HG03469 (cell line): ENCODE measurements at regions not wholly inside any gene's neighbourhood (a gene's known extent, or its start where the extent isn't known, plus 50 kb on each side); places are given as distances from the start of the nearest gene placed in this dataset.
"Not testable (repeated sequence)": the region's sequence is repeated elsewhere in the genome, so short reads cannot be mapped to it uniquely, and the experiment has no call there.

ENCODE experiments used
- ATAC-seq: cut with Tn5 transposase; IDR thresholded peaks from one replicate; pipeline ENCODE4 v1.9.1; 2021; ENCODE audit warnings: mild to moderate bottlenecking, moderate library complexity, moderate number of reproducible peaks; ENCODE audit not compliant: unreplicated experiment

DNA sequence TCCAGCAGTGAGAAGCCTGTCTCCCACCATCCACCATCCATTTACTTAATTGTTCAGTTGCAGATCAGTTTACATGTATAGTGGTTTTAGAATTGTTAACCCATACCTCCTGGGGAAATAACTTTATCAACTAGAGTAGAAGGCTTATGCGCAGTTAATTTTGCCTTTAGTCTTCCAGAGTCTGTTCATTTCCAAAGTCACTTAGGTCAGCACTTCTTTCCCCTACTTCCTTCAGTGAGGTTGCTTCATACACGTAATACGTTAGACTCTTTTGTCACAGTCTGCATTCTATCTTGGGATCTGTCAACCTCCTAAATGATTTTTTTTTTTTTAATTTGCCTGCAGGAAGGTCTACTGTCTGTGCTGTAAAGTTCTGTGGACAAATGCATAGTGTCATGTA is 495.6 kb upstream of the ISX start:
- no peak for ATAC-seq

DNA sequence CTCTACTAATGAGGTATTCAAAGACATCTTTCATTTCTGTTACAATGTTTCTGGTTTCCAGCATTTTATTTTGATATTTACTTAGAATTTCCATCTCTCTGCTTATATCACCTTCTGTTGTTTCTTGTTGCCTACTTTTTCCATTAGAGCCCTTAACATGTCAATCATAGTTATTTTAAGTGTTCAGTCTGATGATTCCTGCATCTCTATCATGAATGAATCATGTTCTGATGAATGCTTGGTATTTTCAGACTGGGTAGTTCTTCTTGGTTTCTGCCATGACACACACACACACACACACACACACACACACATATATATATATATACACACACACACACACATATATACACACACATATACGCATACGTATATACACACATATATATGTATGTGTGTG is 486.4 kb upstream of the ISX start:
- ATAC-seq: no peak

DNA sequence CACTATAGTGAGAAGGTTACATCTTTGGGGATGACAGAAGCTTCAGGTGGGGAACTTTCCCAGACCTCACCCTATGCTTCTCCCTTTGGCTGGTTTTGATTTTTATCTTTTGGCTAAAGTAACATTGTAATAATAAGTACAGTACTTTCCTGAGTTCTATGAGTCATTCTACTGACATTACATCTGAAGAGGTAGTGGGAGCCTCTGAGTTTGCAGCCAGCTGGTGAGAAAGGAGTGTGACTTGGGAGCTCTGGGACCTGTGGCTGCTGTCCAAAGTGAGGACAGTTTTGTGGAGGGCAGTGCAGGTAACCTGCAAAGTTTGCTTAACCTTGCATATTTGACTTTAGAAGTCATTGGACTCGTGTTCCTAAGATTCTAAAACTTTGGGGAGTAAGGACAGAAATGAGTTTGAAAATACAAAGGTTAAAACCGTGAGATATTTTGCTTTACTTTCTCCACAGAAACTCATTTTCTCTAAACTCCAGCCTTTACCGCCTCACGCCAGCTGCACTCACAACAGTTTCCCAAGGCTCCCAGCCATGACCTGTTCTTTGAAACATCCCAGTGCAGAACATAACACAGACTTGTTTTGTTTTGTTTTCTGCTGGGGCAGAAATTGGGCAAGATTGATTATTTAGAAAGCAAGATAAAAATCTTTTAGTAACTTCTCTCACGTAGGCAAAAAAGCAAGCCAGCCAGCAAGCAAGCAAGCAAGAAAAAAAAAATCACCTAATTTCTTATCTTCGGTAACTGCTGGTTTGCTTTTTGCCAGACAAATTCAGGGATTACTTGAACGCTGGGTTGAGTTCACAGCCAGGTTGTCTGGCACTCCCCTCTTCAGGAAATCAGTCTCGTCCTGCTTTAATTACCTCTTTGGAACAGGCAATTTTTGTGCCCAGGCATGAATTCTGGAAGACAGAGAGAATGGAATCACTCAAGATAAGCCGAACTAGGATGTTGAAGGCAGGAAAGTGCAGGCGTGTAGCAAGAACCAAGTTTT is 478.3 kb upstream of the ISX start:
- ATAC-seq: no peak

DNA sequence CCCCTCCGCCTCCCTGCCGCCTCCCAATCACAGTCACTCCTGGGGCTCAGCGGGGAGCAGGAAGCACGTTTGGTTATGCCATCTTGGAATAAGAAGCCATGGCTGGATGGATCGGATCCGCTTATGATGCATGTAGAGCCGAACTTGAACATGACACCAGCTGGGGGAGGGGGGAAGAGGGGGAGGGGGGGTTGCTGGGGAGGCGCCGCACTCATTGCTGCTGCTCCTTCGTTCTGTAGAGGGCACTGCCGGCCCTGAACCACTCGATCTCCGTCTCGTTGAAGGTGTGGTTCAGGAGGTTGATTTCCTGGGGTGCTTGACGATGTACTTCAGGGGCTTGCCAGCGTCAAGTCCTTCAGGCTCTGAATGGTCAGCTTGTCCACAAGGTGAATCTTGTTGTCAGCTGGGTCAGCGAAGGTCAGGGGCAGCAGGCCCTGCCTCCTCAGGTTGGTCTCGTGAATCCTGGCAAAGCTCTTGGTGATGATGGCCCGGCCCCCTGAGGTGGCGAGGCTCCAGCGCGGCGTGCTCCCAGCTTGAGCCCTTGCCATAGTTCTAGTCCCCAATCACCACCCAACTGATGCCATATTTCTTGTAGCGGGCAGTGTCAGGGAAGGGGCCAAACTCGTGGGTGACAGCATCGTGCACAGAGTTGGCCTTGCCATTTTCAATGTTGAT is 476.9 kb upstream of the ISX start:
- ATAC-seq: no peak

DNA sequence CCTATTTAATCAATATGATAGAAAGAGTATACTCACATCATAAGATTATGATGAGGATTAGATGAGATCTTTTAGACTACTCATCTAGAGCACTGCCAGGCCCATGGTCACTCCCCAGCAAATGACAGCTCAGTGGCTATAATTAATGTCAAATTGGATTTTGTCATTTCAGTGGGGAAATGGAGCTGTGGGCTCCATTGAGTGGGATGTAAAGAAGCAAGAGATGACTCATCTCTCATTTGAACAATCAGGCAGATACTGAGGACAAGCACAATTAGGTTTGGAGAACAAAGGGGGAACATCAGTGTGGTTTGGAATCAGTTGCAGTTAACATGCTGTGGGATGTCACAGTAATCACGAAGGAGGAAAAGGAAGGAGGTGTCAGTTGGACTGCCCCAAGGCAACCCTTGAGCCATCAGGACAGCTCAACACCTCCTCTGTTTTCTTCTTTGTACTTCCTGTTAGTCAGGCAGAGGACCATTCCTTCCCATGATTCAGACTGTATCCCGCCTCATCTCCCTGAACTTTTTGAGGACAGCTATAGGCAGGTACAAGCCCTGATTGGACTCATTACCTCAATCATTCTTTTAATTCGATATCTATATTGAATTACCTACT is 473.7 kb upstream of the ISX start:
- no peak for ATAC-seq

DNA sequence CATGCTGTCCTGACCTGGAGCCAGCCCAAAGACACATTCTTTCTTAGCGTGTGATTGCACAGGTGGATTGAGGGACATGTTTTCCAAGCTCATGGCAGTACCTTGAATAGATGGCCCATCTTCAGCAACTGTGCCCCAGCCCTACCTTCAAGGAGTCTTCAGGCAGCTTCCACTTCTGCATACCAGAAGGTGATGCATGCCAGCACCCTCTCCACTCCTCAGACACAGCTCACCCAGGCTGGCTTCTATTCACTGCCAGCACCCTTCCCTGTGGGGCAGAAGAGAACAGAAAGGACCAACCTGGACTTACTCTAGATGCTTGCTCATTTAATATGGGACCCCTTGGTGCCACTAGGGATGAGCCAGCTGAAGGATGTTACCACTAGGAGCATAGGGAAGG is 466.4 kb upstream of the ISX start:
- ATAC-seq: no peak

DNA sequence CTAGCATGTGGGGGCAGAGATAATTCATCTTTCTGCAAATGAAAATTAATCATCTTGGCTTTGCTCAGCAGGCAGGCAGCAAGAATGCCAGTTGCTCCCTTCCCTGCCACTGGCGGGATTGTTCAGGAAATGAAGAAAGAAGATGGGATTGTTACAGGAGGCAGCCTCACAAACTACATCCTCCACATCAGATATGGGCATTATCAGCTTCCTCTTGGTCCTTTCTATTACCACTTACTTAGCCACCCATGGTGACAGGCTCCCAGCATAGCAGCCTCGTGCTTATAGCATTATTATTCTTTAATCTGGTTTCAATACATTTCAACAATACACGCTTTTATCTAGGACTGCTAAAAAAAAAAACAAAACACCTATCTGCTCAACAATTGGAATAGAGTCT is 461.6 kb upstream of the ISX start:
- no peak for ATAC-seq

DNA sequence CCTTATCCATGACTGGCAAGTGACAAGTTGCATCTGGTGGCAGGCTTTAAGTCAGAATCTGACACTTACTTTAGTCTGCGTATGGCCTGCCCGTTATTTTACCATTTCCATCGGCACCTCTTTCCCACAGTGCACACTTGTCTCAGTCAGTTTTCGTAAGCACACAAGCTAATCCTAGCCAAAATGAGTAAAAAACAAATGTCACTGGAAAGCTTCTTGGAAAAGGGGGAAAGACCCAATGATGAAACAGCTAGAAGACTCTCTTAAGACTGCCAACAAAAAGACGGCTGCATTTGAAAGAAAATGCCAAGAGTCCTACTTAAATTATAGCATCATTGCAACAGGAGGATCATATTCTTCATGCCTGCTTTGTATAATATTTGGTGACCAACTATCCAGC is 457.9 kb upstream of the ISX start:
- ATAC-seq: no peak

DNA sequence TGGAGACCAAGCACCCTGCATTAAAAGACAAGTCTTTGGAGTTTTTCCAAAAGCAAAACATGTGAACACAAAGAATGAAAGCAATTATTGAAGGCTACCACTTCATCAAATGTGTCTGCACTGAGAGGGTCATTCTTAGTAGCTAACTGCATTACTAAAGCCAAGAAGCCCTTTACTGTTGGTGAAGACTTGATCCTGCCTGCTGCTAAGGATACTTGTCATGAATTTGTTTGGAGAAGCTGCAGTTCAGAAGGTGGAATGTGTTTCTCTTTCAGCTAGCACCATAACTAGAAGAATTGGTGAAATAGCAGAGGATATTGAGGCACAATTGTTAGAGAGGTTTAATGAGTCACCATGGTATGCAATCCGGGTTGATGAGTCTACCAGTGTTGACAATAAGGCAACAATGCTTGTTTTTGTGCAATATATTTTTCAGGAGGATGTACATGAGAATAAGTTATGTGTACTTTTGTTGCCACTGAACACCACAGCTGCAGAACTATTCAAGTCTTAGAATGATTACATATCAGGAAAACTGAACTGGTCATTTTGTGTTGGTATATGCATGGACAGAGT is 457.3 kb upstream of the ISX start:
- no peak for ATAC-seq

DNA sequence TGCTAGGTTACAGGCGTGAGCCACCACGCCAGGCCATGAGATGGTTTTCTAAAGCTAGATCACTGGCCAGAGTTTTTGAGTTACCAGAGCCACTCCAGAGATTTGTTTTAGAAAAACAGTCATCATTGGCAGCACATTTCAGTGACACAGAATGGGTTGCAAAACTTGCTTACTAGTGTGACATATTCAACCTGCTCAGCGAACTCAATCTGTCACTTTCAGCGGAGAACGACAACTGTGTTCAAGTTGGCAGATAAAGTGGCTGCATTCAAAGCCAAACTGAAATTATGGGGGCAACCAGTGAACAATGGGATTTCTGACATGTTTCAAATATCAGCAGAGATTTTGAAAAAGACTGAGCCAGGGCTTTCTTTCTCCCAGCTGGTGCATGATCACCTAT is 456.3 kb upstream of the ISX start:
- ATAC-seq: no peak

DNA sequence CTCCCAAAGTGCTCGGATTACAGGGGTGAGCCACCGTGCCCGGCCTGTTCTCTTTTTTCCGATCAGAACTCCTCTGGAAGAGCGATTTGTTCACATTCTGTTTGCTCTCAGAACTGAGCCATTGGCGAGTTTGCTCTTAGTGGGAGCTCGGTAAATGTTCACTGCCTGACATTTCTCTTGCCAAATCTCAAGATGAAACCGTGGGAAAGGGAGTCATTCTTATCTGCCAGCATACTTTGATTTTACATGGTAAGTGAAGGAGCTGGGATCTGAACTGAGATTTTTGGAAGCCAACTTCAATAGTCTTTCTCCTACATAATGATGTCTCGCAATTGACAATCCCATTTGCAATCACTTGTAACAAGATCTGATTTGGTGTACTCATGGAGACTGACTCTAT is 445.8 kb upstream of the ISX start:
- no peak for ATAC-seq

DNA sequence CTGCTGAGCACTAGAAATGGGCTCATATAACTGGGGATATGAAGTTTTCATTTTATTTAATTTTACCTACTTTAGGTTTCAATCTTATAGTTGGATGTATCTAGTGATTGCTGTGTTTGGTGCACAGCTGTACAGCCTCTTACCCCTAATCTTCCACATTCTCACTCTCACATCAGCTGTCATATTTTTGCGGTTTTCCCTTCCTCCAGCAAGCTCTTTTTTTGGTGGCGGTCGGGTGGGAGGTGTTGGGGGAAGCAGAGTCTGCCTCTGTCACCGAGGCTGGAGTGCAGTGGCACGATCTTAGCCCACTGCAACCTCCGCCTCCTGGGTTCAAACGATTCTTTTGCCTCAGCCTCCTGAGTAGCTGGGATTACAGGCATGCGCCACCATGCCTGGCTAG is 445.1 kb upstream of the ISX start:
- no peak for ATAC-seq

DNA sequence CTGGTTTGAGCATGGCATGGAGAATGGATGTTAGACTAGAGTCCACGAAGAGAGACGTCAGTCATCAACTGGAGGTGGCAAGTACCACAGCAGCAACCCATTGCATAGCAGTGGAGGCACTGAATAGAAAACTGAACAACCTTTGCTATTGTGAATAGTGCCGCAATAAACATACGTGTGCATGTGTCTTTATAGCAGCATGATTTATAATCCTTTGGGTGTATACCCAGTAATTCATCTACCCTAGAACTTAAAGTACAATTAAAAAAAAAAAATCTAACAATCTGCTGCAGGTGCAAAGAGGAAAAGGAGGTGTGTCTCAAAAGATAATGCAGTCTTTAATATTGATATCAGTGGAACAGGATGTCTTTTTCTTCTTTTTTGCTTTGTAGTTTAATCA is 443.4 kb upstream of the ISX start:
- ATAC-seq: no peak

DNA sequence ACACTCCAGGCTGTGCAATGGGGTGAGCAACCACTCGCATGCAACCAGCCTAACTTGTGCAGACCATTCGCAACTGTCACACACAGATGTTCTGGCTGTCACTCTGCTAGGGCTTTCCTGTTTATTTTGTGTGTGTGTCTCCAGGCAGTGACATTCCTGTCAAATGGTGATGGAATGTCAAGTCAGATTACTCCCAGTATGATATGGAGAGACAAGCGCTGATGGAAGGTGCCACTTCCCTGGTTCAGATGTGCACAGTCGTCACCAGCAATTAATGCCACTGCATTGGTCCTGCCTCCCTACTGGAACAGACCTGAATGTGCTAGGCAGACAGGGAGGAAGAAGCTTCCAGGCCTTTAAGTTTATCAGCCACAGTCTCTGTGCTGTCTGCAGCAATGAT is 442.4 kb upstream of the ISX start:
- ATAC-seq: no peak

DNA sequence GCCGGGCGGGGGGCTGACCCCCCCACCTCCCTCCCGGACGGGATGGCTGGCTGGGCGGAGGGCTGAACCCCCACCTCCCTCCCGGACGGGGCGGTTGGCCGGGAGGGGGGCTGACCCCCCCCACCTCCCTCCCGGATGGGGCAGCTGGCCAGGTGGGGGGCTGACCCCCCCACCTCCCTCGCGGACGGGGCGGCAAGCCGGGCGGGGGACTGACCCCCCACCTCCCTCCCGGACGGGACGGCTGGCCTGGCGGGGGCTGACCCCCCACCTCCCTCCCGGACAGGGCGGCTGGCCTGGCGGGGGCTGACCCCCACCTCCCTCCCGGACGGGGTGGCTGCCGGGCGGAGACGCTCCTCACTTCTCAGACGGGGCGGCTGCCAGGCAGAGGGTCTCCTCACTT is 440.1 kb upstream of the ISX start:
- ATAC-seq: not testable (repeated sequence)

DNA sequence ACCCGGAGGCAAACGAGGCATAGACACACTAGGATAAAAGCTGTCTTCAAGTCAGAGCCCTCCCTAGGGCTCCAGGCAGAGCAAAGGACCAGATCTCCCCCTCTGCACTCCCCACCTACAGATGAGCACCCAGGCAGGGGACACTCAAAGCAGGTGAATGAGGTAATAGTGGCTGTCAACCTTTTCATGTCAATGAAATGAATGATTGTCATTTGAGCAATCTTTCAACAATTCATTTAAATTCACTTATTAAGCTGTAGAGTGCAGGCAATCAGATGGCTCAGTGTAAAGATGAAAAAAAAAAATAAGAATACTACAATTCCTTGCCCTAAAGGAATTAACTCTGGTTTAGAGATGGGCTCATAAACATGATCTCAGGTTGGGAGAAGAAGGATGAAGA is 427.8 kb upstream of the ISX start:
- ATAC-seq: no peak

DNA sequence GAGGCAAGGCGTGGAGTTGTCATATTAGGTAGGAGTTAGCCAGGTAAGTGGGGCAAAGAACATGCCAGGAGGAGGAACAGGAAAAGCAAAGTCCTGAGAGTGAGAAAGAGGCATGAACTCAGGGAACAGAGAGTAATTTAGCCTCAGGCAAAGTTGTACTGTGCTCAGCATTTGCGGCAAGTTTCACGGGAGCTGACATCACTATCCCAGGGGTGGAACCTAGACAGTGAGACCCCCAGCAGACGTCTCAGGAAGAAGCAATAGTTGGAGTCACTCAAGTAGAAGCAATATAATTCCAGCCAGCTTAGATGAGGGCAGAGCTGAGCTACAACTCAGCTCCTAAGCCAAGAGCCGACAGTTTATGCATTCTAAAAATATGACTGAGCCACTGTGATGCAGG is 426.0 kb upstream of the ISX start:
- no peak for ATAC-seq

DNA sequence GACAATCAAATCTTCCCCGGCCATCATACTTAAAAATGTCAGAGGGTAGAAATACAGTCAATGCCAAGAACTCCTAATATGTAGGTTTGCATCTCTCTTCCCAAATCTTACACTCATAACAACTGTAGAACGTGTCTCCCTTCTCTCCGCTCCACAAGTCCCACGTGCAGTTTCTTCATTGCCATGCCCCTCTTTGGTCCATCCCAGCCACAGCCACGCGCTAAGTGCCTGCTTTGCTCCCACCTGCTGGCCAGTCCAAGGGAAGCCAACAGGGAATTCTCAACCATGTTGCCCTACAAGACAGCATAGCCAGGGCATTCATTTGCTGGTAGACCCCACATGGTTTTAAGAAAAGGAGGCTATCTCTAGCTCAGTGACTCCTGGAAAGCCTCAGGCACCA is 420.6 kb upstream of the ISX start:
- ATAC-seq: no peak

DNA sequence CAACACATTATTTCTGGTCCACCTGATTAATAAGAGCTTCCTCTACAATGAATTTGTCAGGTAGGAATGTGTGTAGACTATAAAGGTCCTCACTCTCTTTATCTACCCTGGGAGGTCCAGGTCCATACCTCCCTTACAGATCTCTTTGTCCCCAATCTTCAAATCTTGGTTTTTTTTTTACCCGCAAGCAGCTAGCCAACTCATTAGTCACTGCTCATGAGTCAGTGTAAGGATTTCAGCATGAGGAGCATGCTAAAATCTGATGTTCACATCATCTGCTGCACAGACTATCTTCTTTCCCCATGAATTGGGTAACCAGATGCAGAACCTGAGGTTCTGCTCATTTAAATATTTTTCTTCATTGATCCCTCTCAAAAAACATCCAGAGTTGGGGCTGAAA is 397.0 kb upstream of the ISX start:
- ATAC-seq: no peak

DNA sequence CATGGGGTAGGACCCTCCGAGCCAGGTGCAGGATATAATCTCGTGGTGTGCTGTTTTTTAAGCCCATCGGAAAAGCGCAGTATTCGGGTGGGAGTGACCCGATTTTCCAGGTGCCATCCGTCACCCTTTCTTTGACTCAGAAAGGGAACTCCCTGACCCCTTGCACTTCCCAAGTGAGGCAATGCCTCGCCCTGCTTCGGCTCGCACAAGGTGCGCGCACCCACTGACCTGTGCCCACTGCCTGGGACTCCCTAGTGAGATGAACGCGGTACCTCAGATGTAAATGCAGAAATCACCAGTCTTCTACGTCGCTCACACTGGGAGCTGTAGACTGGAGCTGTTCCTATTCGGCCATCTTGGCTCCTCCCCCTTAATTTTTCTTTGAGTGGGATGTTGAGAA is 382.9 kb upstream of the ISX start:
- not testable (repeated sequence) for ATAC-seq

DNA sequence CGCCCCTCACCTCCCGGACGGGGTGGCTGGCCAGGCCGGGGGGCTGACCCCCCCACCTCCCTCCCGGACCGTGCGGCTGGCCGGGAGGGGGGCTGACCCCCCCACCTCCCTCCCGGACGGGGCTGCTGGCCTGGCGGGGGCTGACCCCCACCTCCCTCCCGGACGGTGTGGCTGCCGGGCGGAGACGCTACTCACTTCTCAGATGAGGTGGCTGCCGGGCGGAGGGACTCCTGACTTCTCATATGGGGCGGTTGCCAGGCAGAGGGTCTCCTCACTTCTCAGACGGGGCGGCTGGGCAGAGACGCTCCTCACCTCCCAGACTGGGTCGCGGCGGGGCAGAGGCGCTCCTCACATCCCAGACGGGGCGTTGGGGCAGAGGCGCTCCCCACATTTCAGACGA is 381.7 kb upstream of the ISX start:
- not testable (repeated sequence) for ATAC-seq

DNA sequence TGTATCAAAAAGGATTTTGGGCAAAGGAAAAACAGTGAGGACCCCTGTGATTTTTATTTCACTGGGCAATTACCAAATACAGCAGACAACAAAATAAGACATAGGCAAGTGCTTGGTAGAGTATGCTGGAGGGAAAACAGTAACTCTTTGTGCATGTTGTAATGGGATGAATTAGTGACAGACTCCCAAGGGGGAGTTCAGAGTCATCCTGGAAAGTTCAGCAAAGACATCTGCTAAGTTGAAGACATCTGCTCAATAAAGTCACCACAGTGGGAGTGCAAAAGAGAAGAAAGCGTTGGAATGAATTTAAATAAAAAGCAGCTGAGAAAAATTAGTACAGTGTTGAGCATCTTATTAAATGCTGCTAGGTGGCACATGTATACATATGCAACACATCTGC is 378.8 kb upstream of the ISX start:
- no peak for ATAC-seq
